Fibroblast of skin of scalp (primary cell): ENCODE measurements at regions not wholly inside any gene's neighbourhood (a gene's known extent, or its start where the extent isn't known, plus 50 kb on each side); places are given as distances from the start of the nearest gene placed in this dataset.

Experiments
- DNase-seq: peaks from one replicate; pipeline ENCODE4 v3.0.0-alpha.2; 2013

- no peak for DNase-seq
Observed at GRCh38 chr4:45776146-45776545, 347.7 kb downstream of the GABRG1 start.

- DNase-seq, result no peak
Observed at GRCh38 chr4:45770958-45771357, 352.9 kb downstream of the GABRG1 start.

- DNase-seq, result no peak
Observed at GRCh38 chr4:45765521-45765920, 358.3 kb downstream of the GABRG1 start.

- DNase-seq, result no peak
Observed at GRCh38 chr4:45751877-45752530, 371.9 kb downstream of the GABRG1 start.

- DNase-seq, result no peak
Observed at GRCh38 chr4:45750721-45751120, 373.1 kb downstream of the GABRG1 start.

GRCh38 chr4:45745741-45746140, 378.1 kb downstream of the GABRG1 start:
- no peak for DNase-seq

- no peak for DNase-seq
Observed at GRCh38 chr4:45741897-45742296, 382.0 kb downstream of the GABRG1 start.

- DNase-seq, result no peak
Observed at GRCh38 chr4:45732161-45732560, 391.7 kb downstream of the GABRG1 start.

- DNase-seq, result no peak
Observed at GRCh38 chr4:45716093-45716492, 407.8 kb downstream of the GABRG1 start.

GRCh38 chr4:45713996-45714395, 409.9 kb downstream of the GABRG1 start:
- no peak for DNase-seq

- no peak for DNase-seq
Observed at GRCh38 chr4:45701621-45702020, 422.2 kb downstream of the GABRG1 start.

- peak; percentile 0 for DNase-seq
Observed at GRCh38 chr4:45693746-45694145, 430.1 kb downstream of the GABRG1 start.

GRCh38 chr4:45692131-45692735, 431.6 kb downstream of the GABRG1 start:
- no peak for DNase-seq

GRCh38 chr4:45688341-45688740, 435.5 kb downstream of the GABRG1 start:
- DNase-seq, result no peak

GRCh38 chr4:45679411-45679810, 444.4 kb downstream of the GABRG1 start:
- DNase-seq, result no peak

- DNase-seq, result no peak
Observed at GRCh38 chr4:45668128-45668527, 455.7 kb downstream of the GABRG1 start.

- DNase-seq, result no peak
Observed at GRCh38 chr4:45663628-45664081, 460.2 kb downstream of the GABRG1 start.

- DNase-seq, result peak; percentile 48
Observed at GRCh38 chr4:45663003-45663402, 460.9 kb downstream of the GABRG1 start.

- DNase-seq, result no peak
Observed at GRCh38 chr4:45661893-45662292, 462.0 kb downstream of the GABRG1 start.

GRCh38 chr4:45650545-45650944, 473.3 kb downstream of the GABRG1 start:
- no peak for DNase-seq

- no peak for DNase-seq
Observed at GRCh38 chr4:45648846-45649245, 475.0 kb downstream of the GABRG1 start.

- no peak for DNase-seq
Observed at GRCh38 chr4:45647823-45648222, 476.0 kb downstream of the GABRG1 start.

GRCh38 chr4:45646885-45647590, 476.8 kb downstream of the GABRG1 start:
- DNase-seq, result no peak

GRCh38 chr4:45640281-45640680, 483.6 kb downstream of the GABRG1 start:
- no peak for DNase-seq
